ENCODE measurements at regions not wholly inside any gene's neighbourhood (a gene's known extent, or its start where the extent isn't known, plus 50 kb on each side); places are given as distances from the start of the nearest gene placed in this dataset.
"Not testable (repeated sequence)": the region's sequence is repeated elsewhere in the genome, so short reads cannot be mapped to it uniquely, and the experiment has no call there.

- DNase-seq (ENCODE audit: low read depth, low spot score) = not testable (repeated sequence)
Measured at GRCh38 chr2:195072806-195073205, 584.2 kb upstream of the SLC39A10 start.

- DNase-seq (ENCODE audit: low read depth, low spot score) = no peak
Measured at GRCh38 chr2:195057001-195057400, 600.0 kb upstream of the SLC39A10 start.

- no peak for DNase-seq (ENCODE audit: low read depth, low spot score)
Measured at GRCh38 chr2:195055996-195056395, 601.0 kb upstream of the SLC39A10 start.

GRCh38 chr2:195051401-195051800, 605.6 kb upstream of the SLC39A10 start:
- no peak for DNase-seq (ENCODE audit: low read depth, low spot score)

- no peak for DNase-seq (ENCODE audit: low read depth, low spot score)
Measured at GRCh38 chr2:195049372-195050031, 607.5 kb upstream of the SLC39A10 start.

- no peak for DNase-seq (ENCODE audit: low read depth, low spot score)
Measured at GRCh38 chr2:195047955-195048354, 609.1 kb upstream of the SLC39A10 start.

- no peak for DNase-seq (ENCODE audit: low read depth, low spot score)
Measured at GRCh38 chr2:195044801-195045200, 612.2 kb upstream of the SLC39A10 start.

- DNase-seq (ENCODE audit: low read depth, low spot score) = no peak
Measured at GRCh38 chr2:195038153-195038552, 618.9 kb upstream of the SLC39A10 start.

- no peak for DNase-seq (ENCODE audit: low read depth, low spot score)
Measured at GRCh38 chr2:195037045-195037444, 620.0 kb upstream of the SLC39A10 start.

- no peak for DNase-seq (ENCODE audit: low read depth, low spot score)
Measured at GRCh38 chr2:195031411-195031810, 625.6 kb upstream of the SLC39A10 start.

GRCh38 chr2:195029804-195030654, 627.0 kb upstream of the SLC39A10 start:
- no peak for DNase-seq (ENCODE audit: low read depth, low spot score)

- no peak for DNase-seq (ENCODE audit: low read depth, low spot score)
Measured at GRCh38 chr2:195027947-195028346, 629.1 kb upstream of the SLC39A10 start.

GRCh38 chr2:195026261-195026660, 630.8 kb upstream of the SLC39A10 start:
- no peak for DNase-seq (ENCODE audit: low read depth, low spot score)

GRCh38 chr2:195022508-195022830, 634.6 kb upstream of the SLC39A10 start:
- DNase-seq (ENCODE audit: low read depth, low spot score) = no peak

- no peak for DNase-seq (ENCODE audit: low read depth, low spot score)
Measured at GRCh38 chr2:195021711-195022507, 635.1 kb upstream of the SLC39A10 start.

GRCh38 chr2:195018462-195018861, 638.6 kb upstream of the SLC39A10 start:
- DNase-seq (ENCODE audit: low read depth, low spot score) = no peak

- no peak for DNase-seq (ENCODE audit: low read depth, low spot score)
Measured at GRCh38 chr2:195017890-195018289, 639.1 kb upstream of the SLC39A10 start.

- DNase-seq (ENCODE audit: low read depth, low spot score) = no peak
Measured at GRCh38 chr2:195016841-195017240, 640.2 kb upstream of the SLC39A10 start.

GRCh38 chr2:195009202-195009601, 647.8 kb upstream of the SLC39A10 start:
- DNase-seq (ENCODE audit: low read depth, low spot score) = no peak

- DNase-seq (ENCODE audit: low read depth, low spot score) = no peak
Measured at GRCh38 chr2:195006856-195007255, 650.2 kb upstream of the SLC39A10 start.

GRCh38 chr2:195003881-195004471, 653.0 kb upstream of the SLC39A10 start:
- DNase-seq (ENCODE audit: low read depth, low spot score) = no peak

- DNase-seq (ENCODE audit: low read depth, low spot score) = no peak
Measured at GRCh38 chr2:195001924-195002323, 655.1 kb upstream of the SLC39A10 start.

All from activated CD4-positive, CD25-positive, alpha-beta regulatory T cell treated with anti-CD3 and anti-CD28 coated beads, Interleukin-2, amount 50 U/mL, for 16 hours (primary cell).